Keratinocyte (primary cell): ENCODE measurements at regions not wholly inside any gene's neighbourhood (a gene's known extent, or its start where the extent isn't known, plus 50 kb on each side); places are given as distances from the start of the nearest gene placed in this dataset.

ENCODE experiments used
- CTCF ChIP-seq, 3 experiments: IDR thresholded peaks in 1 of 3; conservative IDR thresholded peaks in 1 of 3; optimal IDR thresholded peaks in 1 of 3; 2 replicates in 2 of 3; 3 replicates in 1 of 3; pipeline versions ENCODE3 to v1.5.1; 2011; ENCODE audit warnings: low read length in 3 of 3, mild to moderate bottlenecking in 3 of 3, moderate library complexity in 2 of 3, control low read depth in 1 of 3, inconsistent platforms in 1 of 3; ENCODE audit not compliant: insufficient read depth in 2 of 3; ENCODE audit errors: extremely low read depth in 1 of 3
- EZH2 ChIP-seq: IDR thresholded peaks from one replicate; pipeline ENCODE4 v1.6.1; 2012; ENCODE audit warnings: inconsistent platforms, mild to moderate bottlenecking, low read length, moderate library complexity

- TF ChIP-seq CTCF (optimal IDR thresholded peaks at IDR 0.05 in 1 of 3, IDR thresholded peaks at IDR 0.05 in 1 of 3, conservative IDR thresholded peaks at IDR 0.05 in 1 of 3; ENCODE audit: extremely low read depth in 1 of 3, insufficient read depth in 2 of 3, low read length in 3 of 3) (no peak), EZH2 (no peak)
Observed at GRCh38 chr6:81382852-81383251, 369.6 kb downstream of the TENT5A start.
